ENCODE measurements at regions not wholly inside any gene's neighbourhood (a gene's known extent, or its start where the extent isn't known, plus 50 kb on each side); places are given as distances from the start of the nearest gene placed in this dataset.

GRCh38 chr17:55829995-55830612 is 79.3 kb downstream of the PCTP start:
- DNase-seq, result no peak

- no peak for DNase-seq
Measured at GRCh38 chr17:55830699-55831471, 80.0 kb downstream of the PCTP start.

GRCh38 chr17:55833306-55833705 is 82.5 kb downstream of the PCTP start:
- DNase-seq, result peak; percentile 9

- DNase-seq, result no peak
Measured at GRCh38 chr17:55842405-55843158, 91.7 kb downstream of the PCTP start.

GRCh38 chr17:55843785-55844184 is 92.9 kb downstream of the PCTP start:
- DNase-seq, result no peak

GRCh38 chr17:55845385-55845784 is 94.5 kb downstream of the PCTP start:
- no peak for DNase-seq

GRCh38 chr17:55846745-55847144 is 95.9 kb downstream of the PCTP start:
- DNase-seq, result no peak

DNA sequence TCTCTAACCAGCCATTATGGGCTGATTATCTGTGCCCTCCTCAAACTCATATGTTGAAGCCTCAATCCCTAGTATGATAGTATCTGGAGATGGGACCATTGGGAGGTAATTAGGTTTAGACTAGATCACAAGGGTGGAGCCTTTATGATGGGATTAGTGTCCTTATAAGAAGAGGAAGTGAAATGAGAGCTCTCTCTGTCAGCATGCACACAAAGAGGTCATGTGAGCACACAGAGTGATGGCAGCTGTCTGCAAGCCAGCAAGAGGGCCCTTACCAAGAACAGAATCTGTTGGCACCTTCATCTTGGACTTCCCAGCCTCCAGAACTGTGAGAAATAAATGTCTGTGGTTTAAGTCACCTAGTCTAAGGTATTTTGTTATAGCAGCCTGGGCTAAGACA is 101.9 kb downstream of the PCTP start:
- no peak for DNase-seq

- no peak for DNase-seq
Measured at GRCh38 chr17:55859301-55859795, 108.5 kb downstream of the PCTP start.

GRCh38 chr17:55865072-55865762 is 114.4 kb downstream of the PCTP start:
- DNase-seq, result no peak

DNA sequence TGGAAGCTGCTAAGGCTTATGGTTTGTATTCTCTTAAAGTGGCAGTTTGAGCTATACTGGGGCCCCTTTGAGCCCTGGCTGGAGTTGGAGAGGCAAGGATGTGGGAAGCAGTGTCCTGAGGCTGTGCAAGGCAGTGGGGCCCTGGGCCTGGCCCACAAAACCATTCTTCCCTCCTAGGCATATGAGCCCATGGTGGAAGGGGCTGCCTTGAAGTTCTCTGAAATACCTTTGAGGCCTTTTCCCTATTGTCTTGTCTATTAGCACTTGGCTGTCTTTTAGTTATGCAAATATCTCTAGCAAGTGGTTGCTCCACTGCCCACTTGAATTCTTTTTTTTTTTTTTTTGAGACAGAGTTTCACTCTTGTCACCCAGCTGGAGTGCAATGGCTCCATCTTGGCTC is 119.2 kb downstream of the PCTP start:
- DNase-seq, result no peak

- DNase-seq, result no peak
Measured at GRCh38 chr17:55872374-55872773, 121.5 kb downstream of the PCTP start.

- DNase-seq, result no peak
Measured at GRCh38 chr17:55873017-55873758, 122.3 kb downstream of the PCTP start.

DNA sequence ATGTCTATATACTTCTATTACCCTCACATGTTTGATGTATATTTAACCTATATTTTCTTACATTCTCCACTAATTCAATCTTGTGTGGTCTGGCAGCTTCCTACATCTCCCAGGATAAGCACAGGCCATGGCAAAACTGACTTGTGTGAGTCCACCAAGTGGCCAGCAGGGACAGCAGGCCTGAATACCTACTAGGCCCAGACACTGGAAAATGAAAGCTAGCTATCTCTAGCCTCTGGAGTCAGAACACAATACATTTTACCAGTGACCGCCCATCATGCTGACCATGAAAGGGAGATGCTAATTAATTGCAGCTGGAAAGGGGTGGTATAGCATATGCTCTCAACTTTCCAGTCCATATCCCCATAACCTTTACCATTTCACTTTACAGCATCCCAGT is 132.3 kb downstream of the PCTP start:
- no peak for DNase-seq

GRCh38 chr17:55887531-55887930 is 136.7 kb downstream of the PCTP start:
- no peak for DNase-seq

DNA sequence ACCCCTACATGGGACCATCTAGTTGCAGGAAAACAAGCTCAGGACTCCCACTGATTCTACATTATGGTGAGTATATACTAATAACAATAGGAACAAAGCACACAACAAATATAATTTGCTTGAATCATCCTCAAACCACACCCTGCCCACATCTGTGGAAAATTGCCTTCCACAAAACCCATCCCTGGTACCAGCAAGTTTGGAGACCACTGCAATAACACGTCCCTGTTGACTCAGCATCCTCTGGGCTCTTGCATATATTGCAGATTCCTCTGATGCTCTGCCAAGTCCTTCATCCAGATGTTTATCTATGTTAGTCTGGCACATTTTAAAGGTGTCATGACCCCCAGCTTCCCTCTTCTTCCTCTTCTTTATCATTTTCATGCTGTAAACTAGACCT is 138.4 kb downstream of the PCTP start:
- DNase-seq, result no peak

GRCh38 chr17:55895112-55895759 is 144.4 kb downstream of the PCTP start:
- DNase-seq, result no peak

GRCh38 chr17:55897301-55897700 is 146.4 kb downstream of the PCTP start:
- no peak for DNase-seq

DNA sequence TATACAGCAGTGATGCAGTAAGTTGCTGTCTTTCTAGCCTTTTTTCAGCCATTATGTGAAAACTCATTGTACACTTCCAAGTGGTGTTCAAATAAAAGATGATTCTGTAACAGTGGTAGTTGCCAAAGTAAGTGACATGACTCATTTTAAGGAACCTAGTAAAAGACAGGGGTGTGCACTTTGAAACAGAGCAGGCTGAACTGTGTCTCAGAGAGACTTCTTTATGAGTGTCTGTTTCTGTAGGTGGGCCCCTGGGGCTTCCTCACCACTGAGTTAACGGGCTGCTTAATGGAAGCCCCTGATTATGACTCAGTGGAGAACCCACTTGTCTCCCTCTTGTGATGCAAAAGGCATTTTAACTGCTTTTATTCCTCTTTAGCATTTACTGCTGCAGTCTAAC is 147.3 kb downstream of the PCTP start:
- no peak for DNase-seq

GRCh38 chr17:55900188-55900587 is 149.3 kb downstream of the PCTP start:
- no peak for DNase-seq

- no peak for DNase-seq
Measured at GRCh38 chr17:55903028-55903690, 152.3 kb downstream of the PCTP start.

Data from GF-D8 (cell line).